HepG2 (cell line): ENCODE measurements at regions not wholly inside any gene's neighbourhood (a gene's known extent, or its start where the extent isn't known, plus 50 kb on each side); places are given as distances from the start of the nearest gene placed in this dataset.

Experiments
- BRCA1 ChIP-seq: sonication (generic); formaldehyde crosslinking; IDR thresholded peaks from 2 replicates; pipeline ENCODE4 v1.4.0; 2020; ENCODE audit warnings: missing genetic modification reagents
- FOSL1 ChIP-seq: sonication (generic); formaldehyde crosslinking; IDR thresholded peaks from 2 replicates; pipeline ENCODE4 v1.9.0; 2021; ENCODE audit warnings: missing genetic modification reagents, borderline replicate concordance

GRCh38 chr1:73026114-73026513, 743.8 kb upstream of the NEGR1 start:
- TF ChIP-seq FOSL1 (CRISPR knock-in tag) (no peak), BRCA1 (no peak)
